NCI-H1694 (cell line): ENCODE measurements at regions not wholly inside any gene's neighbourhood (a gene's known extent, or its start where the extent isn't known, plus 50 kb on each side); places are given as distances from the start of the nearest gene placed in this dataset.

Source experiments
- DNase-seq: peaks from one replicate; lab custom pipeline; 2025; lab: John Stamatoyannopoulos, UW

- no peak for DNase-seq
Measured at GRCh38 chr3:103057003-103057402, 622.2 kb downstream of the ZPLD1 start.

GRCh38 chr3:103057487-103057886 is 622.7 kb downstream of the ZPLD1 start:
- no peak for DNase-seq

- DNase-seq: no peak
Measured at GRCh38 chr3:103059432-103059831, 624.6 kb downstream of the ZPLD1 start.

- no peak for DNase-seq
Measured at GRCh38 chr3:103060242-103060641, 625.4 kb downstream of the ZPLD1 start.

- DNase-seq: no peak
Measured at GRCh38 chr3:103067963-103068362, 633.1 kb downstream of the ZPLD1 start.

GRCh38 chr3:103075282-103075681 is 640.5 kb downstream of the ZPLD1 start:
- no peak for DNase-seq

- DNase-seq: no peak
Measured at GRCh38 chr3:103077910-103078309, 643.1 kb downstream of the ZPLD1 start.

GRCh38 chr3:103082501-103082900 is 647.7 kb downstream of the ZPLD1 start:
- DNase-seq: no peak

GRCh38 chr3:103083848-103084631 is 649.2 kb downstream of the ZPLD1 start:
- DNase-seq: no peak

- no peak for DNase-seq
Measured at GRCh38 chr3:103085465-103085864, 650.6 kb downstream of the ZPLD1 start.

- no peak for DNase-seq
Measured at GRCh38 chr3:103089758-103090157, 654.9 kb downstream of the ZPLD1 start.

GRCh38 chr3:103105206-103105605 is 670.4 kb downstream of the ZPLD1 start:
- no peak for DNase-seq

GRCh38 chr3:103112273-103112672 is 677.5 kb downstream of the ZPLD1 start:
- DNase-seq: no peak

- no peak for DNase-seq
Measured at GRCh38 chr3:103126115-103126514, 691.3 kb downstream of the ZPLD1 start.

GRCh38 chr3:103127098-103127630 is 692.3 kb downstream of the ZPLD1 start:
- no peak for DNase-seq

GRCh38 chr3:103127737-103128136 is 692.9 kb downstream of the ZPLD1 start:
- DNase-seq: no peak

- no peak for DNase-seq
Measured at GRCh38 chr3:103134023-103134724, 699.4 kb downstream of the ZPLD1 start.

GRCh38 chr3:103136621-103137020 is 701.8 kb downstream of the ZPLD1 start:
- DNase-seq: no peak

- DNase-seq: no peak
Measured at GRCh38 chr3:103137830-103138229, 703.0 kb downstream of the ZPLD1 start.

GRCh38 chr3:103158183-103158582 is 723.4 kb downstream of the ZPLD1 start:
- no peak for DNase-seq

- no peak for DNase-seq
Measured at GRCh38 chr3:103166890-103167289, 732.1 kb downstream of the ZPLD1 start.

- DNase-seq: no peak
Measured at GRCh38 chr3:103167850-103168249, 733.0 kb downstream of the ZPLD1 start.

- DNase-seq: no peak
Measured at GRCh38 chr3:103169289-103169688, 734.5 kb downstream of the ZPLD1 start.
